ENCODE measurements at regions not wholly inside any gene's neighbourhood (a gene's known extent, or its start where the extent isn't known, plus 50 kb on each side); places are given as distances from the start of the nearest gene placed in this dataset.

GRCh38 chr13:79909644-79910043, 428.7 kb downstream of the NDFIP2 start:
- no peak for TF ChIP-seq CTCF (IDR thresholded peaks at IDR 0.05; ENCODE audit: insufficient read depth, low read length, poor library complexity, severe bottlenecking)
- TF ChIP-seq EZH2phosphoT487 (conservative IDR thresholded peaks at IDR 0.05; ENCODE audit: low read length), result no peak

All from SU-DHL-6 (cell line).